Kidney (tissue), 13 donors: ENCODE measurements at regions not wholly inside any gene's neighbourhood (a gene's known extent, or its start where the extent isn't known, plus 50 kb on each side); places are given as distances from the start of the nearest gene placed in this dataset.

Source experiments
- DNase-seq, 5 donors: peaks; one replicate each; pipeline ENCODE4 v3.0.0-alpha.2; 2013 to 2020
- FAIRE-seq: peaks from 2 replicates; lab custom pipeline; 2012; peaks lifted over from hg19 to GRCh38; lab: Jason Lieb, UNC
- H3K27ac ChIP-seq, 2 donors: one replicate each; pipeline ENCODE4 v1.7.0; 2013; ENCODE audit warnings: low read depth in 2 of 2, low read length in 2 of 2, inconsistent platforms in 1 of 2
- H3K27me3 ChIP-seq: one replicate; pipeline ENCODE4 v1.7.1; 2013; ENCODE audit warnings: low read length, inconsistent platforms; ENCODE audit not compliant: control insufficient read depth, insufficient read depth
- H3K36me3 ChIP-seq, 3 donors: one replicate each; pipeline versions ENCODE4 v1.7.0 to v1.7.1; 2013; ENCODE audit warnings: low read length in 3 of 3, control low read depth in 1 of 3, inconsistent platforms in 1 of 3; ENCODE audit not compliant: insufficient read depth in 3 of 3, control insufficient read depth in 2 of 3
- H3K4me1 ChIP-seq, 3 donors: one replicate each; pipeline versions ENCODE4 v1.7.0 to v1.7.1; 2013; ENCODE audit warnings: low read length in 3 of 3, inconsistent platforms in 1 of 3, low read depth in 1 of 3; ENCODE audit not compliant: control insufficient read depth in 2 of 3, insufficient read depth in 2 of 3
- H3K4me3 ChIP-seq, 3 donors: one replicate each; pipeline versions ENCODE4 v1.7.0 to v1.8.1; 2013; ENCODE audit warnings: low read length in 3 of 3, control low read depth in 1 of 3, inconsistent platforms in 1 of 3
- H3K9ac ChIP-seq, 3 donors: one replicate each; pipeline versions ENCODE4 v1.7.0 to v1.7.1; 2013; ENCODE audit warnings: low read length in 3 of 3, control low read depth in 1 of 3, inconsistent platforms in 1 of 3
- H3K9me3 ChIP-seq, 3 donors: one replicate each; pipeline versions ENCODE4 v1.7.0 to v1.7.1; 2013; ENCODE audit warnings: low read length in 3 of 3, control low read depth in 1 of 3, inconsistent platforms in 1 of 3; ENCODE audit not compliant: control insufficient read depth in 2 of 3, insufficient read depth in 1 of 3
- intact Hi-C: fragments of 100-400 bp; cut with DNase I; formaldehyde crosslinking; loops from one replicate; pipeline ENCODE4 v1.11.1; 2022
- TF ChIP-seq, protein P1 (sequence below): IDR thresholded peaks from 3 replicates; pipeline ENCODE4 v1.5.1; 2012; ENCODE audit warnings: mild to moderate bottlenecking, moderate library complexity, borderline replicate concordance; ENCODE audit not compliant: insufficient read depth; ENCODE audit errors: extremely low read depth
- donor health status: control.
- donor health status: control.
- donor health status: control.
- donor health status: control.
- donor health status: control.
- donor health status: DM: yes; HTN: yes; CAD: no.
- donor health status: Normal renal cell carcinoma (clear cell type).

DNA sequence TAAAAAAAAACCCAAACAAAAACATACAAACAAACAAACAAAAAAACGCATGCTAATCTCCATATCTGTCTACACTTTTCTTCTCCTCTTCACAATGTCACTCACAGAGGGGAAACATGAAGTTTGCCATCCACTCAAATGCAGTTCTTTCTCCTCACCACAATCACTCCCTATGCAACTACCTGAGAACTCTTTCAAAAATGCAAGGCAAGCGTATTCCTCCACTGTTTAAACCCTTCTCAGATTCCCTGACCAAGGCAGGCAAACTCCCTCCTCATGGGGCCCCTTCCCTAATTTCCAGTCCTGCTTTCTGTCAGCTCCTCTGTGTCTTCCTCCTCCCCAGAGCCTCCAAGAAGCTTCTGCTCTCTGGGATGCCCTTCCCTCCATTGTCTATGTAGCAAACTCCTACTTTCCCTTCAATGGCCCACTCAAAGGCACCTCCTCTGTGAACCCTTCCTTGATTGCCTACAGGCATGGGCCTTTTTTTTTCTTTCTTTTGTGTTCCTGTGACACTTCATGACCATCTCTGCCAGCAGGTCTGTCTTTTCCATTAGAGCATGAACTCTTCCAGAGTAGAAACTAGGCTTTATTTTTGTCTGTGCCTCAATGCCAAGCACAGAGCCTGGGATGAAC lies 143.8 kb upstream of the SLC1A4 start:
- TF ChIP-seq, protein P1, sequence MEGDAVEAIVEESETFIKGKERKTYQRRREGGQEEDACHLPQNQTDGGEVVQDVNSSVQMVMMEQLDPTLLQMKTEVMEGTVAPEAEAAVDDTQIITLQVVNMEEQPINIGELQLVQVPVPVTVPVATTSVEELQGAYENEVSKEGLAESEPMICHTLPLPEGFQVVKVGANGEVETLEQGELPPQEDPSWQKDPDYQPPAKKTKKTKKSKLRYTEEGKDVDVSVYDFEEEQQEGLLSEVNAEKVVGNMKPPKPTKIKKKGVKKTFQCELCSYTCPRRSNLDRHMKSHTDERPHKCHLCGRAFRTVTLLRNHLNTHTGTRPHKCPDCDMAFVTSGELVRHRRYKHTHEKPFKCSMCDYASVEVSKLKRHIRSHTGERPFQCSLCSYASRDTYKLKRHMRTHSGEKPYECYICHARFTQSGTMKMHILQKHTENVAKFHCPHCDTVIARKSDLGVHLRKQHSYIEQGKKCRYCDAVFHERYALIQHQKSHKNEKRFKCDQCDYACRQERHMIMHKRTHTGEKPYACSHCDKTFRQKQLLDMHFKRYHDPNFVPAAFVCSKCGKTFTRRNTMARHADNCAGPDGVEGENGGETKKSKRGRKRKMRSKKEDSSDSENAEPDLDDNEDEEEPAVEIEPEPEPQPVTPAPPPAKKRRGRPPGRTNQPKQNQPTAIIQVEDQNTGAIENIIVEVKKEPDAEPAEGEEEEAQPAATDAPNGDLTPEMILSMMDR, result no peak
- FAIRE-seq (no peak), DNase-seq (no peak)
- H3K36me3 ChIP-seq, result no peaks in the 10 kb centered on the region
- no peak overlapping the region for H3K9ac ChIP-seq
- no peak overlapping the region for H3K4me3 ChIP-seq
- no peak overlapping the region for H3K27ac ChIP-seq
- no peaks in the 10 kb centered on the region for H3K27me3 ChIP-seq
- H3K4me1 ChIP-seq, result no peaks in the 10 kb centered on the region
- intact Hi-C loops, result no loop called here
- H3K9me3 ChIP-seq, result no peaks in the 10 kb centered on the region

DNA sequence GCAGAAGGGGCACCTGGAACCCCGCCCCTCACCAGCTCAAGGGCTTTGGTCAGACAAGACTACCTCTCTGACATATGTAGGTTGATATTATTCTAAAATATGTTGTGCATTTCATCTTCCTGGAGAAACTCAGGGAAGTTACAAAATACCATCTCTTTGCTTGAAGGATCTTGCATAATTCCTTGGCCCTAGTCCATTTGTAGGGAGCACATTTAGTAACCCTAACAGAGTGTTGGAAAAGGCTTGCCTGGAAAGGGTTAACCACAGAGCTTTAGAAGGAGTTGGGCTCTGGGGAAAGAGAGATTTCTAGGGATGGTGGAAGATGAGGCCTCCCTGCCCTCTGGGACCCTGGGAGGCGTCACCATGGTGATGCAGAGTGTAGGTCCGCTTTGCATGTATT lies 143.0 kb upstream of the SLC1A4 start:
- FAIRE-seq (no peak), DNase-seq (no peak)
- TF ChIP-seq, protein P1, result no peak
- no peaks in the 10 kb centered on the region for H3K4me1 ChIP-seq
- no peaks in the 10 kb centered on the region for H3K36me3 ChIP-seq
- no peaks in the 10 kb centered on the region for H3K9me3 ChIP-seq
- H3K4me3 ChIP-seq, result no peak overlapping the region
- no peak overlapping the region for H3K9ac ChIP-seq
- intact Hi-C loops, result no loop called here
- no peaks in the 10 kb centered on the region for H3K27me3 ChIP-seq
- no peak overlapping the region for H3K27ac ChIP-seq

DNA sequence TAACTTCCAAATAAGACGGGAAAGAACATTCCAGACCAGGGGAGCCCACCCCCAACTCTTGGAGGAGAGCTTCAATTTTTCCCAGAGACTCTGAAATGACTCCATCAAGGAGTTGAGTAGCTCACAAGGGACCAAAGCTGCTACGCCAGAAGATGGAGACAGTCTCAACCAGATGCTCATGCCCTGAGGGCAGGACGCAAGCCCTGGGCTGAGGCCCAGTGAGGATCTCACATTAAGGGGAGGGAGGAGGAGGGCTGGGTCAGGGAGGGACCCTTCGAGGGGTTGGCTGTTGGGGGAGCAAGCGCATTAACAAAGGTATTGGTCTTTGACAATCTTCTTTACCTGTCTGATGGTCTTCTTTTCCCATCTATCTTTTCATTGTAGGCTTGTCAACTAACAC lies 141.3 kb upstream of the SLC1A4 start:
- TF ChIP-seq, protein P1, result no peak
- Histone ChIP-seq H3K9me3 (no peaks in the 10 kb centered on the region), H3K4me3 (no peak overlapping the region), H3K36me3 (no peaks in the 10 kb centered on the region), H3K4me1 (no peaks in the 10 kb centered on the region), H3K9ac (no peak overlapping the region), H3K27me3 (no peaks in the 10 kb centered on the region), H3K27ac (no peak overlapping the region)
- FAIRE-seq, result no peak
- intact Hi-C loops, result no loop called here
- DNase-seq, result no peak

DNA sequence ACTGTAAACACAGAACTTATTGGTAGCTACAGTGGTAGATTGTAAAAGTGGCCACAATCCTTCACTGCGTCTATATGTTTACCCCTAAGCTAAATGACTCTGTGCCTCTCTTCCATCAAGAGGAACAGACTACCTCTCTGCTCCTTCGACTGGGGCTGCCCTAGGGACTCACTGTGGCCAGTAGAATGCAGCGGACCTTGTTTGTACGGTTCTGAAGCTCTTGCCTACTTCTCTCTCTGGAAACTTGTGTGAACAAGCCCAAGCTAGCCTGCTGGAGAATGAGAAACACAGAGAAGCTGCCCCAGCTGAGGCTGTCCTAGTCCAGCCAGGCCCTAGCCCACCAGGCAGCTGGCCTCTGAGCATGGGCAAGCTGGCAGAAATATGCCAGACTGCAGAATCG lies 140.8 kb upstream of the SLC1A4 start:
- Histone ChIP-seq H3K27me3 (no peaks in the 10 kb centered on the region), H3K36me3 (no peaks in the 10 kb centered on the region), H3K4me3 (no peak overlapping the region), H3K27ac (no peak overlapping the region), H3K9ac (no peak overlapping the region), H3K9me3 (no peaks in the 10 kb centered on the region), H3K4me1 (no peaks in the 10 kb centered on the region)
- no peak for FAIRE-seq
- no peak for DNase-seq
- intact Hi-C loops, result no loop called here
- TF ChIP-seq, protein P1, result no peak
